AG10803 (cell line): ENCODE measurements at regions not wholly inside any gene's neighbourhood (a gene's known extent, or its start where the extent isn't known, plus 50 kb on each side); places are given as distances from the start of the nearest gene placed in this dataset.

Experiments used
- DNase-seq: peaks from one replicate; pipeline ENCODE4 v3.0.0; 2010; ENCODE audit warnings: low read depth
- H3K4me3 ChIP-seq: 2 replicates; pipeline ENCODE4 v1.5.1; 2011; ENCODE audit warnings: mild to moderate bottlenecking, low read length, control low read depth
- CTCF ChIP-seq: conservative IDR thresholded peaks from 2 replicates; pipeline ENCODE4 v1.5.1; 2011; ENCODE audit warnings: mild to moderate bottlenecking, low read length, control low read depth, inconsistent platforms

- no peak for DNase-seq
- no peak overlapping the region for H3K4me3 ChIP-seq
- no peak for TF ChIP-seq CTCF
These were observed 505.8 kb downstream of the SHQ1 start for GRCh38 chr3:72342450-72342849.

- no peak for TF ChIP-seq CTCF
- DNase-seq: no peak
- H3K4me3 ChIP-seq: no peak overlapping the region
These were observed 506.3 kb downstream of the SHQ1 start for GRCh38 chr3:72341920-72342319.

GRCh38 chr3:72341380-72341770, 506.9 kb downstream of the SHQ1 start:
- no peak for TF ChIP-seq CTCF
- no peak overlapping the region for H3K4me3 ChIP-seq
- DNase-seq: no peak

- DNase-seq: no peak
- H3K4me3 ChIP-seq: no peak overlapping the region
These were observed 507.5 kb downstream of the SHQ1 start for GRCh38 chr3:72340476-72341379.

GRCh38 chr3:72340056-72340455, 508.2 kb downstream of the SHQ1 start:
- DNase-seq: no peak
- TF ChIP-seq CTCF: no peak
- H3K4me3 ChIP-seq: no peak overlapping the region

More at GRCh38 chr3:72340476-72341379, 507.5 kb downstream of the SHQ1 start:
- no peak for TF ChIP-seq CTCF

GRCh38 chr3:72339670-72340030, 508.6 kb downstream of the SHQ1 start:
- H3K4me3 ChIP-seq: no peak overlapping the region
- DNase-seq: no peak
- TF ChIP-seq CTCF: no peak
